Osteoblast (primary cell): ENCODE measurements at regions not wholly inside any gene's neighbourhood (a gene's known extent, or its start where the extent isn't known, plus 50 kb on each side); places are given as distances from the start of the nearest gene placed in this dataset.

ENCODE experiments used
- DNase-seq: peaks from one replicate; pipeline ENCODE4 v3.0.0; 2011; ENCODE audit warnings: low spot score, mixed read lengths; ENCODE audit not compliant: insufficient read length; ENCODE audit errors: missing footprints
- H2AFZ ChIP-seq: 2 replicates; pipeline ENCODE4 v1.6.0; 2011; ENCODE audit warnings: mild to moderate bottlenecking, low read length
- H3K27ac ChIP-seq: 2 replicates; pipeline ENCODE4 v1.5.1; 2011; ENCODE audit warnings: mild to moderate bottlenecking, low read depth, low read length, moderate library complexity
- H3K27me3 ChIP-seq: 2 replicates; pipeline ENCODE4 v1.6.0; 2012; ENCODE audit warnings: mild to moderate bottlenecking, control low read depth, inconsistent platforms, low read length, moderate library complexity; ENCODE audit not compliant: insufficient read depth
- H3K36me3 ChIP-seq: 2 replicates; pipeline ENCODE4 v1.5.1; 2011; ENCODE audit warnings: mild to moderate bottlenecking, low read length, control low read depth, moderate library complexity; ENCODE audit not compliant: insufficient read depth
- H3K4me1 ChIP-seq: 2 replicates; pipeline ENCODE4 v1.5.1; 2011; ENCODE audit warnings: mild to moderate bottlenecking, low read length, control low read depth, moderate library complexity; ENCODE audit not compliant: insufficient read depth
- H3K4me2 ChIP-seq: 2 replicates; pipeline ENCODE4 v1.6.0; 2011; ENCODE audit warnings: mild to moderate bottlenecking, low read length; ENCODE audit not compliant: insufficient read depth
- H3K4me3 ChIP-seq: fragments of 200-600 bp; sonication (generic); 3 replicates; pipeline ENCODE4 v1.5.1; 2012; ENCODE audit warnings: mild to moderate bottlenecking, low read length, inconsistent platforms; ENCODE audit not compliant: insufficient read depth
- H3K79me2 ChIP-seq: 2 replicates; pipeline ENCODE4 v1.6.0; 2012; ENCODE audit warnings: mild to moderate bottlenecking, low read length, control low read depth, inconsistent platforms; ENCODE audit not compliant: insufficient read depth
- H3K9me3 ChIP-seq: 2 replicates; pipeline ENCODE4 v1.5.1; 2011; ENCODE audit warnings: low read depth, low read length, control low read depth
- H4K20me1 ChIP-seq: 2 replicates; pipeline ENCODE4 v1.6.0; 2012; ENCODE audit warnings: mild to moderate bottlenecking, low read length, control low read depth; ENCODE audit not compliant: insufficient read depth
- TF ChIP-seq, protein P1 (sequence below): IDR thresholded peaks from 2 replicates; pipeline ENCODE4 v1.5.1; 2011; ENCODE audit warnings: mild to moderate bottlenecking, low read depth, low read length, moderate library complexity; ENCODE audit errors: extremely low read depth

- DNase-seq = no peak
- Histone ChIP-seq H3K79me2 (no peaks in the 10 kb centered on the region), H4K20me1 (no peaks in the 10 kb centered on the region), H2AFZ (no peak overlapping the region), H3K4me1 (peaks cover 9% of the 10 kb centered on the region), H3K4me2 (no peak overlapping the region), H3K27ac (no peak overlapping the region), H3K36me3 (no peaks in the 10 kb centered on the region), H3K9me3 (no peaks in the 10 kb centered on the region), H3K4me3 (no peak overlapping the region), H3K27me3 (peaks cover 3% of the 10 kb centered on the region)
- TF ChIP-seq, protein P1, sequence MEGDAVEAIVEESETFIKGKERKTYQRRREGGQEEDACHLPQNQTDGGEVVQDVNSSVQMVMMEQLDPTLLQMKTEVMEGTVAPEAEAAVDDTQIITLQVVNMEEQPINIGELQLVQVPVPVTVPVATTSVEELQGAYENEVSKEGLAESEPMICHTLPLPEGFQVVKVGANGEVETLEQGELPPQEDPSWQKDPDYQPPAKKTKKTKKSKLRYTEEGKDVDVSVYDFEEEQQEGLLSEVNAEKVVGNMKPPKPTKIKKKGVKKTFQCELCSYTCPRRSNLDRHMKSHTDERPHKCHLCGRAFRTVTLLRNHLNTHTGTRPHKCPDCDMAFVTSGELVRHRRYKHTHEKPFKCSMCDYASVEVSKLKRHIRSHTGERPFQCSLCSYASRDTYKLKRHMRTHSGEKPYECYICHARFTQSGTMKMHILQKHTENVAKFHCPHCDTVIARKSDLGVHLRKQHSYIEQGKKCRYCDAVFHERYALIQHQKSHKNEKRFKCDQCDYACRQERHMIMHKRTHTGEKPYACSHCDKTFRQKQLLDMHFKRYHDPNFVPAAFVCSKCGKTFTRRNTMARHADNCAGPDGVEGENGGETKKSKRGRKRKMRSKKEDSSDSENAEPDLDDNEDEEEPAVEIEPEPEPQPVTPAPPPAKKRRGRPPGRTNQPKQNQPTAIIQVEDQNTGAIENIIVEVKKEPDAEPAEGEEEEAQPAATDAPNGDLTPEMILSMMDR = no peak
Observed at GRCh38 chr1:230507666-230508402, 81.7 kb upstream of the PGBD5 start.

DNA sequence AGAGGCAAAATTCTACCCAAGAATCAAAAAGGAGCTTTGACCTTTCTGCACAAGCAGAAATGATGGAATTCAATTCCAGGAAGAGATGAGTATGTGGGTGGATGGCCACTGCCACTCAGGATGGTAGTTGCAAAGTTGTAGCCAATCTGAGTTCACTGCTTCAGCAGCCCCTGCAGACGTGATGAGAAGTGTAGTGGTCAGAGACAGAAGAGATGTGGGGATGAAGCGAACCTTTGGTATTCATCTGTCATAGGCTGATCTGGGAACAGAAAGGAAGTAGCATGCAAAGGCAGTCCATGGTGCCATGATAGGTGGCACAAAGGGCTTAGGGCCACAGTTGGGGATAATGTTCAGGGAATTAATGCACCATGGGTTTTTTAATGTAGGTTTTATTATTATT lies 81.1 kb upstream of the PGBD5 start:
- no peaks in the 10 kb centered on the region for H3K79me2 ChIP-seq
- TF ChIP-seq, protein P1 = no peak
- peaks cover 9% of the 10 kb centered on the region for H3K4me1 ChIP-seq
- no peaks in the 10 kb centered on the region for H3K36me3 ChIP-seq
- H3K4me3 ChIP-seq = no peak overlapping the region
- no peak overlapping the region for H2AFZ ChIP-seq
- H4K20me1 ChIP-seq = no peaks in the 10 kb centered on the region
- H3K4me2 ChIP-seq = no peak overlapping the region
- no peaks in the 10 kb centered on the region for H3K9me3 ChIP-seq
- DNase-seq = no peak
- H3K27me3 ChIP-seq = no peaks in the 10 kb centered on the region
- no peak overlapping the region for H3K27ac ChIP-seq

GRCh38 chr1:230506451-230506850 lies 80.3 kb upstream of the PGBD5 start:
- no peaks in the 10 kb centered on the region for H3K27me3 ChIP-seq
- no peaks in the 10 kb centered on the region for H3K9me3 ChIP-seq
- DNase-seq = no peak
- H3K4me2 ChIP-seq = no peak overlapping the region
- TF ChIP-seq, protein P1 = no peak
- no peak overlapping the region for H3K4me3 ChIP-seq
- H4K20me1 ChIP-seq = no peaks in the 10 kb centered on the region
- H3K36me3 ChIP-seq = no peaks in the 10 kb centered on the region
- no peak overlapping the region for H3K27ac ChIP-seq
- no peak overlapping the region for H2AFZ ChIP-seq
- peaks cover 9% of the 10 kb centered on the region for H3K4me1 ChIP-seq
- H3K79me2 ChIP-seq = no peaks in the 10 kb centered on the region

- H3K27ac ChIP-seq = no peak overlapping the region
- H4K20me1 ChIP-seq = no peaks in the 10 kb centered on the region
- H3K4me3 ChIP-seq = no peak overlapping the region
- H3K4me1 ChIP-seq = no peaks in the 10 kb centered on the region
- no peaks in the 10 kb centered on the region for H3K79me2 ChIP-seq
- no peak overlapping the region for H2AFZ ChIP-seq
- no peaks in the 10 kb centered on the region for H3K36me3 ChIP-seq
- no peak for DNase-seq
- no peaks in the 10 kb centered on the region for H3K27me3 ChIP-seq
- TF ChIP-seq, protein P1 = no peak
- H3K9me3 ChIP-seq = no peaks in the 10 kb centered on the region
- H3K4me2 ChIP-seq = no peak overlapping the region
Observed at GRCh38 chr1:230504310-230504709, 78.2 kb upstream of the PGBD5 start.
